ENCODE measurements at regions not wholly inside any gene's neighbourhood (a gene's known extent, or its start where the extent isn't known, plus 50 kb on each side); places are given as distances from the start of the nearest gene placed in this dataset.

GRCh38 chr1:192724670-192725069, 84.2 kb upstream of the RGS2 start (continued):
- TF ChIP-seq EZH2phosphoT487 (IDR thresholded peaks at IDR 0.05; ENCODE audit: borderline replicate concordance), result no peak

GRCh38 chr1:192726820-192727504, 81.9 kb upstream of the RGS2 start:
- Histone ChIP-seq H2AFZ (ENCODE audit: low read depth, low read length, poor library complexity, severe bottlenecking) (no peak overlapping the region), H3K4me3 (replicated peaks in 1 of 2; ENCODE audit: low read depth in 1 of 2, low read length in 2 of 2) (no peak overlapping the region), H4K20me1 (ENCODE audit: insufficient read depth) (no peaks in the 10 kb centered on the region), H3K4me1 (ENCODE audit: control insufficient read depth in 1 of 2, insufficient read depth in 2 of 2, low read length in 2 of 2) (peaks cover 0 to 7% of the 10 kb centered on the region in 2 experiments; a peak in 1 of 4 replicates), H3K9me2 (ENCODE audit: insufficient read depth) (no peaks in the 10 kb centered on the region; the same call in 1 of the 2 replicates), H3K36me3 (ENCODE audit: control insufficient read depth in 1 of 2, insufficient read depth in 2 of 2, low read length in 2 of 2) (no peaks in the 10 kb centered on the region), H3K4me2 (ENCODE audit: low read length) (no peak overlapping the region), H3K27me3 (ENCODE audit: insufficient read depth, low read length) (no peaks in the 10 kb centered on the region), H3K9me3 (ENCODE audit: control insufficient read depth in 1 of 2, insufficient read depth in 1 of 2, low read depth in 1 of 2, low read length in 2 of 2) (no peaks in the 10 kb centered on the region), H3K27ac (ENCODE audit: low read depth, low read length) (no peak overlapping the region), H3K9ac (ENCODE audit: low read length) (no peak overlapping the region), H3K79me2 (ENCODE audit: insufficient read depth, low read length) (no peaks in the 10 kb centered on the region)
- TF ChIP-seq SP1 (IDR thresholded peaks at IDR 0.05; ENCODE audit: low read depth), result no peak
- TF ChIP-seq CEBPB (IDR thresholded peaks at IDR 0.05; ENCODE audit: low read depth), result no peak
- no peak for TF ChIP-seq CTCF (IDR thresholded peaks at IDR 0.05 in 2 of 3, conservative IDR thresholded peaks at IDR 0.05 in 1 of 3; ENCODE audit: borderline replicate concordance in 1 of 3, insufficient read depth in 1 of 3, low read depth in 2 of 3, low read length in 2 of 3)
- no peak for TF ChIP-seq SIN3A (IDR thresholded peaks at IDR 0.05; ENCODE audit: low read depth)
- TF ChIP-seq EGR1 (IDR thresholded peaks at IDR 0.05; ENCODE audit: low read depth), result no peak
- no peak for TF ChIP-seq ATF3 (IDR thresholded peaks at IDR 0.05)
- TF ChIP-seq ELF1 (IDR thresholded peaks at IDR 0.05; ENCODE audit: borderline replicate concordance, low read depth), result no peak
- no peak for TF ChIP-seq JUND (IDR thresholded peaks at IDR 0.05)
- TF ChIP-seq ZBTB33 (IDR thresholded peaks at IDR 0.05; ENCODE audit: extremely low read depth, insufficient replicate concordance, low read length), result no peak
- ChIA-PET RAD21 (ENCODE audit: low non-redundant PET in 1 of 2, low total read pairs in 2 of 2, uncharacterized antibody in 2 of 2, unreplicated experiment in 2 of 2) (no interaction called here), CTCF (no interaction called here), POLR2A (no interaction called here)
- intact Hi-C loops (cut with micrococcal nuclease), result no loop called here
- ATAC-seq (no peak), DNase-seq (ENCODE audit: low read depth, low spot score) (no peak)
- no TSS peak for BruUV-seq (replicated peaks)

Measured in HCT116 (cell line).